ENCODE measurements at regions not wholly inside any gene's neighbourhood (a gene's known extent, or its start where the extent isn't known, plus 50 kb on each side); places are given as distances from the start of the nearest gene placed in this dataset.
A peak's percentile ranks its signal among the peaks of the same experiment; 100 is the strongest.
"Not testable (repeated sequence)": the region's sequence is repeated elsewhere in the genome, so short reads cannot be mapped to it uniquely, and the experiment has no call there.

- peak; percentile 80 for DNase-seq
These were observed 88.0 kb upstream of the RPRML start for GRCh38 chr17:47066841-47067682.

GRCh38 chr17:47066095-47066494, 87.0 kb upstream of the RPRML start:
- no peak for DNase-seq

GRCh38 chr17:47064684-47065083, 85.6 kb upstream of the RPRML start:
- no peak for DNase-seq

- DNase-seq: no peak
These were observed 84.4 kb upstream of the RPRML start for GRCh38 chr17:47063475-47063874.

DNA sequence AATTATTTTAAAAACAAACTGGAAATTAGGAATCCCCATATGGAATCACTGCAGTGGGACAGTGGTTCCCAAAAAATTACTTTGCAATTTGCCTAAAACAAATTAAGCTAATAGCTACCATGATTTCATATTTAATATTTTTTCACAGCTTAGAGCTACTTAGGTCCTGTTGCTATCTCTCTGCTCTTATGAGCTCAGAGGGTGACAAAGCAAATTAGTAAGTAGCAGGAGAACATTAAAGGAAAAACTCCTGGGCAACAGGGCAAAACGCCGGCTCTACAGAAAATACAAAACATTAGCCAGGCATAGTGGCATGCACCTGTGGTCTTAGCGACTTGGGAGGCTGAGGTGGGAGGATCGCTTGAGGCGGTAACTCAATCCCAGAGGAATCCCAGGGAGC, 83.8 kb upstream of the RPRML start:
- not testable (repeated sequence) for DNase-seq

DNA sequence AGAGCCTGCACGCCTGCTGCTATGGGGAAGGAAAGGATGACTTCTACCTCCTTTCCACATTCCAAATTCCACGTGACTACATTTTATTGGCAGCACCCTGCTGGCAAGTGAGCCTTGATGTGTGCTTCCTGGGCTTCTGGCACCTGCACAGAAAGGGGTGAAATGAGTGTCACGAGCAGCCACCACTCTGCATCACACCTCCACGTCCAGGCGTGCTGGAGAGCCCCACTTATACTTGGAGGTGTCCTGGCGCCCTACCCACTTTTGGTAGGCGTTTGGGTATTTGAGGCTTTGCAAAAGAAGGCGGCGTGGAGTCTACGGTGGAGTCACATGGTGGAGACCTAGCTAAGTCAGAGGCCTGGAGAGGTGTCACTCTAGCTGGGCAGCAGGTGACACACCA, 81.0 kb upstream of the RPRML start:
- not testable (repeated sequence) for DNase-seq

DNA sequence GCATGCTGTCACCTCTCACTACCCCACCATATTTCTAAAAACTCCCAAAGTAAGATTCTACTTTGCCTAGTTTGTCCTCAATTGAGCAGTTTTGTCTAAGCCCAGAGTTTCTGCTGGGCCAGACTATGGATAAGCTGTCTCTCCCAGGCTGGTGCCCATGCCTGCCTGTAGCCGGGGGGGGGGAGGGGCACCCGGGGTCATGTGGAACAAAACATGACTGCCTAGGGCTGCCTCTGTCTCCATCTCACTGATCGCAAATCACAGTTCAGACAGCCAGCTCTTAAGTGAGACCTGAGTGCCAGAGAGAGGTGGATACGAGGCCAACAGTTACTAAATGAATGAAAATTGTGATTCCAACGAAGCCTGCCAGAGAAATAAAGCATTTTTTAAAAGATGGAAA, 78.8 kb upstream of the RPRML start:
- DNase-seq: no peak

- not testable (repeated sequence) for DNase-seq
These were observed 78.2 kb upstream of the RPRML start for GRCh38 chr17:47057279-47057678.

DNA sequence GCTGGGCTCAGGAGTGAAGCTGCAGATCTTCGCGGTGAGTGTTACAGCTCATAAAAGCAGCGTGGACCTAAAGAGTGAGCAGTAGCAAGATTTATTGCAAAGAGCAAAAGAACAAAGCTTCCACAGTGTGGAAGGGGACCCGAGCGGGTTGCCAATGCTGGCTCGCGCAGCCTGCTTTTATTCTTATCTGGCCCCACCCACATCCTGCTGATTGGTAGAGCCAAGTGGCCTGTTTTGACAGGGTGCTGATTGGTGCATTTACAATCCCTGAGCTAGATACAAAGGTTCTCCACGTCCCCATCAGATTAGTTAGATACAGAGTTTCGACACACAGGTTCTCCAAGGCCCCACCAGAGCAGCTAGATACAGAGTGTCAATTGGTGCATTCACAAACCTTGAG, 77.6 kb upstream of the RPRML start:
- DNase-seq: not testable (repeated sequence)

Data from NCI-H1092 treated with DMSO at 0.1 percent for 48 hours (cell line).